Right lobe of liver (tissue), 6 donors: ENCODE measurements at regions not wholly inside any gene's neighbourhood (a gene's known extent, or its start where the extent isn't known, plus 50 kb on each side); places are given as distances from the start of the nearest gene placed in this dataset.

Experiments used
- ATAC-seq, 4 donors: fragments of 200-7000 bp; cut with Tn5 transposase; one replicate each; pipeline ENCODE4 v1.9.1; 2020; ENCODE audit warnings: mild to moderate bottlenecking in 4 of 4, moderate library complexity in 4 of 4
- DNase-seq, 3 donors: peaks; one replicate each; pipeline ENCODE4 v3.0.0-alpha.2; 2020
- H3K27ac ChIP-seq, 3 donors: fragments of 200-600 bp; one replicate each; pipeline ENCODE4 v1.8.0; 2022
- H3K27me3 ChIP-seq, 2 donors: fragments of 200-600 bp; one replicate each; pipeline ENCODE4 v1.8.0; 2022
- H3K36me3 ChIP-seq, 4 donors: fragments of 200-600 bp; sonication (generic) in 1 of 4; one replicate each; pipeline versions ENCODE4 v1.5.1 to v1.8.0; 2017 to 2022; ENCODE audit warnings: control low read depth in 1 of 4
- H3K4me1 ChIP-seq, 4 donors: fragments of 200-600 bp; sonication (generic) in 1 of 4; one replicate each; pipeline versions ENCODE4 v1.5.1 to v1.8.0; 2017 to 2022; ENCODE audit warnings: control low read depth in 1 of 4
- H3K4me3 ChIP-seq, 3 donors: fragments of 200-600 bp; one replicate each; pipeline ENCODE4 v1.8.0; 2022
- H3K9me3 ChIP-seq, 4 donors: fragments of 200-600 bp; sonication (generic) in 1 of 4; one replicate each; pipeline versions ENCODE4 v1.5.1 to v1.8.0; 2017 to 2022; ENCODE audit warnings: control low read depth in 1 of 4
- CTCF ChIP-seq, 4 donors: fragments of 200-600 bp in 3 of 4; fragments of 450-650 bp in 1 of 4; IDR thresholded peaks; one replicate each; pipeline versions ENCODE4 v1.5.1 to v1.8.0; 2016 to 2022; ENCODE audit warnings: antibody characterized with exemption in 4 of 4, mild to moderate bottlenecking in 2 of 4
- POLR2A ChIP-seq: fragments of 450-650 bp; IDR thresholded peaks from one replicate; pipeline ENCODE4 v1.6.1; 2017; ENCODE audit warnings: antibody characterized with exemption, mild to moderate bottlenecking
- WGBS: methylation state at CpG from one replicate; pipeline ENCODE4 v1.1.6; 2018; ENCODE audit warnings: low coverage, low lambda C conversion rate; ENCODE audit not compliant: insufficient coverage; ENCODE audit errors: missing lambda C conversion rate; 5-methylcytosine and 5-hydroxymethylcytosine counted together
- intact Hi-C, 2 donors: fragments of 100-400 bp; cut with DNase I; formaldehyde crosslinking; loops; one replicate each; pipeline versions ENCODE4 v1.11.2 to v1.14.1; 2022
- donor health status: DM: no; HTN: yes; CAD: no.
- donor health status: DM: no; HTN: no; CAD: no.
- donor health status: DM: no; HTN: no; CAD: no.
- donor health status: DM: no; HTN: yes; CAD: no.
- donor health status: DM: no; HTN: yes; CAD: no.

GRCh38 chr3:35380196-35380595 is 259.1 kb upstream of the ARPP21 start:
- H3K4me3 ChIP-seq: no peak overlapping the region
- intact Hi-C loops: no loop called here
- ATAC-seq: no peak
- no peak for TF ChIP-seq POLR2A
- TF ChIP-seq CTCF (IDR thresholded peaks at IDR 0.05): no peak
- no peaks in the 10 kb centered on the region for H3K36me3 ChIP-seq
- DNase-seq: no peak
- no peak overlapping the region for H3K27ac ChIP-seq
- H3K4me1 ChIP-seq: no peaks in the 10 kb centered on the region
- no peaks in the 10 kb centered on the region for H3K9me3 ChIP-seq
- no peaks in the 10 kb centered on the region for H3K27me3 ChIP-seq
- 91% methylated on average over 1 of the region's 1 CpG for WGBS

GRCh38 chr3:35383216-35383615 is 256.1 kb upstream of the ARPP21 start:
- Histone ChIP-seq H3K27me3 (no peaks in the 10 kb centered on the region), H3K9me3 (no peaks in the 10 kb centered on the region), H3K36me3 (no peaks in the 10 kb centered on the region), H3K4me1 (no peaks in the 10 kb centered on the region), H3K4me3 (no peak overlapping the region), H3K27ac (no peak overlapping the region)
- DNase-seq (no peak), ATAC-seq (no peak)
- intact Hi-C loops: no loop called here
- WGBS: 65% methylated on average over 2 of the region's 2 CpGs
- TF ChIP-seq CTCF (IDR thresholded peaks at IDR 0.05) (no peak), POLR2A (no peak)

GRCh38 chr3:35383719-35384555 is 255.4 kb upstream of the ARPP21 start:
- DNase-seq (no peak), ATAC-seq (peak in 3 of 4 donors; percentile 14 to 68 (median 54))
- intact Hi-C loops: no loop called here
- H3K27me3 ChIP-seq: no peaks in the 10 kb centered on the region
- no peak overlapping the region for H3K27ac ChIP-seq
- no peak overlapping the region for H3K4me3 ChIP-seq
- no peaks in the 10 kb centered on the region for H3K36me3 ChIP-seq
- no peaks in the 10 kb centered on the region for H3K4me1 ChIP-seq
- no peaks in the 10 kb centered on the region for H3K9me3 ChIP-seq
- 66% methylated on average over 7 of the region's 8 CpGs for WGBS
- TF ChIP-seq POLR2A (no peak), CTCF (IDR thresholded peaks at IDR 0.05) (no peak)

- Histone ChIP-seq H3K27ac (no peak overlapping the region), H3K27me3 (no peaks in the 10 kb centered on the region), H3K9me3 (no peaks in the 10 kb centered on the region), H3K4me3 (no peak overlapping the region), H3K36me3 (no peaks in the 10 kb centered on the region), H3K4me1 (no peaks in the 10 kb centered on the region)
- TF ChIP-seq CTCF (IDR thresholded peaks at IDR 0.05) (no peak), POLR2A (no peak)
- ATAC-seq (no peak), DNase-seq (no peak)
- intact Hi-C loops: no loop called here
Observed at GRCh38 chr3:35385271-35385670, 254.1 kb upstream of the ARPP21 start.
